ENCODE measurements at regions not wholly inside any gene's neighbourhood (a gene's known extent, or its start where the extent isn't known, plus 50 kb on each side); places are given as distances from the start of the nearest gene placed in this dataset.

DNA sequence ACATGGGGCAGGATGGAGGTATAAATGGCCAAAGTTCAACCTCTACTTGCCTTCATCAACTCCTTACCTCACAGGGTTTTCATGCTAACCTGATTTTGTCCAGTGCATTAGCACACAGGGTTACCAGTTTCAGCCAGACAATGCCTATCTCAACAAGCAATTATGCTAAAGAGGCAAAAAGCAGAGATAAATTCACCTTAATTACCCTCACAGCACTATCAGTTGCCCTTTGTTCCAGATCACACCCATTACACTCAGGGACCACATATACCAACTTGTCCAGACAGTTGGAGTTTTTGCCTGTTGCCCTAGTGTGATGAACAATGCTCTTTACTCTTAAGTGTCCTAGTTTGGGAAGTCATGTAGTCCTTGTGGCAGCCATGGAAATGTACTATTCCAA is 174.5 kb upstream of the MOCS1 start:
- TF ChIP-seq, protein P1, sequence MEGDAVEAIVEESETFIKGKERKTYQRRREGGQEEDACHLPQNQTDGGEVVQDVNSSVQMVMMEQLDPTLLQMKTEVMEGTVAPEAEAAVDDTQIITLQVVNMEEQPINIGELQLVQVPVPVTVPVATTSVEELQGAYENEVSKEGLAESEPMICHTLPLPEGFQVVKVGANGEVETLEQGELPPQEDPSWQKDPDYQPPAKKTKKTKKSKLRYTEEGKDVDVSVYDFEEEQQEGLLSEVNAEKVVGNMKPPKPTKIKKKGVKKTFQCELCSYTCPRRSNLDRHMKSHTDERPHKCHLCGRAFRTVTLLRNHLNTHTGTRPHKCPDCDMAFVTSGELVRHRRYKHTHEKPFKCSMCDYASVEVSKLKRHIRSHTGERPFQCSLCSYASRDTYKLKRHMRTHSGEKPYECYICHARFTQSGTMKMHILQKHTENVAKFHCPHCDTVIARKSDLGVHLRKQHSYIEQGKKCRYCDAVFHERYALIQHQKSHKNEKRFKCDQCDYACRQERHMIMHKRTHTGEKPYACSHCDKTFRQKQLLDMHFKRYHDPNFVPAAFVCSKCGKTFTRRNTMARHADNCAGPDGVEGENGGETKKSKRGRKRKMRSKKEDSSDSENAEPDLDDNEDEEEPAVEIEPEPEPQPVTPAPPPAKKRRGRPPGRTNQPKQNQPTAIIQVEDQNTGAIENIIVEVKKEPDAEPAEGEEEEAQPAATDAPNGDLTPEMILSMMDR (conservative IDR thresholded peaks at IDR 0.05): no peak
- no peak overlapping the region for H3K27ac ChIP-seq

DNA sequence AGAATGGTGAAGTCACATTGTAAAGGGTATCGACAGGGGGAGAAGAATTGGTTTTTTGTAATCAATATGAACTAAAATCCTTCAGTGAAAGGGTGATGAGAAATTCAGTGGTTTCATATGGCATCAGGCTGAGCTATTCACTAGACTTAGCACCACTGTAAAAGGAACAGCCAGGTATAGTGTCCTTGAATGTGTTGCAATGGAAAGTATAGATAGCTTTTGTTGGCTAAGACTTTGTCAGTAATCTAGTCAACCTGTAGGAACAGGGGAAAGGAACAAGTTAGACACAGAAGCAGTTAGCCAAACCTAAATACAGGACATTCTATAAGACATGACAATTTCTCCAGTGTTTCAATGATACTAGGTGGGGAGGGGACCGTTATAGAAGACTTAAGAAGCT is 172.6 kb upstream of the MOCS1 start:
- TF ChIP-seq, protein P1 (conservative IDR thresholded peaks at IDR 0.05): no peak
- H3K27ac ChIP-seq: no peak overlapping the region

DNA sequence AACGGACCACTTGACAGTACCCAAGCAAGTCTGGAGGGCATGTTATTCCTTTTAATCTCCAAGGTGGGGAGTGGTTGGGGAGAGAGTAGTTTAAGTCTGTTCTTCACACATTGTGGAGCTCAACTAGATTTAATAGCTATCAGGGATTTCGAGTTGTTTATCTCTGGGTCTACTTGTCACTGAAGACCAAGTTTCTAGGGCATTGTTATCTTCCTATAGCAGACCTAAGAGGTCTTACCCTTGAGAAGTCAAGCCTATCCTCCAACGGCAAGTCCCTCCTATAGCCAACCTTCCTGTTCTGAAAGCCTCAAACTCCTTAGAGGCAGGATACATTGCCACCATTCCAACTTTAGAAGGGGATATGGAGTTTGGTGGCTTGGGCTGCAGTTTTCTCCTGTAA is 164.5 kb upstream of the MOCS1 start:
- H3K27ac ChIP-seq: no peak overlapping the region
- TF ChIP-seq, protein P1 (conservative IDR thresholded peaks at IDR 0.05): no peak

DNA sequence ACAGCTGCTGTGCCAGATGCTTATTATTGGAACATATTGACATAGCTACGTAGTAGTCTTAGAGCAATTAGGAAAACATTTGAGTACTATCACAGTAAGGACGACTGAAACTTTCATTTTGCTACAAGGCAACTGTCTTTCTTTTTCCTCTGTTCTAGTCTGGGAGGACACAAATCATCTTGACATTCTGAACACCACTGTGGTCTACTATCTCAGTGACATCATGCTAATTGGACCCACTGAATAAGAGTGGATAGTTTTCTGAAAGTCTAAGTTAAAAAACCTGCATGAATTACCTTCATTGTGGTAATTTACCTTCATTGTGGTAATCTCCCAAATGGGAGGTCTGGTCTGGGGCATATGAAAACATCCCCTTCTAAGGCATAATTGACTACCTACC is 163.3 kb upstream of the MOCS1 start:
- TF ChIP-seq, protein P1 (conservative IDR thresholded peaks at IDR 0.05): no peak
- H3K27ac ChIP-seq: no peak overlapping the region

DNA sequence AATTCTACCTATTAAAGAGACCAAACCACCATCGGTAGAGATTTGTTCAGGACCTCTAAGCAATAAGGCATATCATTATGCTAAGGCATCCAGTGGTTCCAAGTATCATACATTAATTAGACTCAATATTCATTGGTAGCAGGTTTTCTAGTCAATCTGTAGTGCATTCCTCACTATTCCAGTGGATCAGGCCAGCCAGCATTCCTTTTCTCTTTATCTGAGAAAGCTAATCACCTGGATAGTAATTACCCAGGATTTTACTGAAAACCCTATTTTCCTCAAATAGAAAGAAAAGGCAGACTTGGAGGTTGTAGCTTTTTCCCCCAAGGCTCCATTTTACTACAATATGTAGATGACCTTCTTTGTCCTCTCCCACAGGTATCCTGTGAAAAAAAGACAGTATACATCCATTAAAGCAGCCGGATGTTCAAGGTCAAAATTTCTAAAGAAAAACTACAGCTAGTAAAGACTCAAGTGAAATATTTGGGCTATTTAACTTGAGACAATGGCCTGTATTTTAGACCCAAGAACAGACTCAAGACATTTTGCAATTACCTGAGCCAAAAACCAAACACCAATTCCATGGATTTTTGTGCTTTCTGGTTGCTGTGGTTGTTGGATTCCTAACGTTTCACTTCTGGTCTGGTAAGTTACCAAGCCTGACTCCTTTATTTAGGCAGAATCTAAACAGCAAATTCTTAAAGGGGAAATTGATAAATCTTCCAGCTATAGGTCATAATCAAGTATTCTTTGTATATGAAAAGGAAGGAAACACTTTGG is 149.1 kb upstream of the MOCS1 start:
- TF ChIP-seq, protein P1 (conservative IDR thresholded peaks at IDR 0.05): no peak
- no peak overlapping the region for H3K27ac ChIP-seq

DNA sequence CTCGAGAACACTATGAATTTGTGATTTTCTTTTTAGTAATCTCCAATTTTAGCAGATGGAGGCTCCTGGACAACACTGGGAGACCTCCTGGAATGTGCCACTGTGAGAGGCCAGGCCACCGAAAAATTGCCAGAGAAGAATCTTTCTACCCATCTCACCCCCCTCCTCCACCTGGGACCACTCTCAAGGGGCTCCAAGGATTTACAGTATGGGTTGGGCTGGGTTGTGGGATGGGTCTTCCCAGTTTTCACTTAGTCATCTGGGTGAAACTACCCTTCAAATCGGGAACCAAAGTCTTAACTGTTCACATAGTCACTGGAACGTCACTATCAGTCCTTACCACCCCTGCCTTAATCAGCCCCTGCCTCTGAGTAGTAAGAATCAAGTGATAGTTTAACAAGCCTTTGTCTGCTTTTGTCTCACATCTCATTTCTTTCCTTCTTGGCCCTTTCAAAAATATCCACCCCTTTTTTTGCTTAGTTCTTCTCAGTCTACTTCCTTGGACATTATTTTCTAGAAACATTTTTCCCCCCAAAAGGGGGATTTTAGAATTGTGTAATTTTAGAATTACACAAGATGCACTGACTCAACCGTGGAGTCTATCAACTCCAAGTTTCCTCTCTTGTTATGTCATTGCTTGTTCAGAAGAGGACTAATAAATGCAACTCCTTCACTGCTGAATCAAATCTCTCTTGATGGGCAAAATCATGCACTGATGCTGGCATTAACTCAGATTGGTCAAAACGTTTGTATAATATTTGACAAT is 148.2 kb upstream of the MOCS1 start:
- no peak overlapping the region for H3K27ac ChIP-seq
- TF ChIP-seq, protein P1 (conservative IDR thresholded peaks at IDR 0.05): no peak

DNA sequence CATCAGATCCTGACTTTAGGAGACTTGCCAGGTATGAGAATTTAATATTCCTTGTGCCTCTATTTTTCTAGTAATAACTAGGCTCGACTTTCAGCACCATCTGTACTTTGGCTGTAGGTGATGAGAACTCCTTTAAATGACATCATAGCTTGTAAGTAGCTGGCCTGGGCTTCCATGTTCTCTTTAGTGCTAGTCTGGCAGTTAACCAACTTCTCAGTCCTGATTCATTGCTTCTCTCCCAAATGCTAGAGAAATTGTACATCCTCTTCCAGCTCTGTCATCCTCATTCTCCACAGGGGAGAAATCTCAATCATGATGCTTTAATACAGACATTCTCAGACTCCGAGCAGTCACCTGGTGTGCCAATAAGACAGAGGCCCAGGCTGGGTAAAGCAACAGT is 143.5 kb upstream of the MOCS1 start:
- H3K27ac ChIP-seq: no peak overlapping the region
- TF ChIP-seq, protein P1 (conservative IDR thresholded peaks at IDR 0.05): no peak
